ENCODE measurements at regions not wholly inside any gene's neighbourhood (a gene's known extent, or its start where the extent isn't known, plus 50 kb on each side); places are given as distances from the start of the nearest gene placed in this dataset.

GRCh38 chr17:73939806-73940205 is 263.7 kb upstream of the RPL38 start:
- TF ChIP-seq CTCF (IDR thresholded peaks at IDR 0.05) (no peak), TCF7L2 (IDR thresholded peaks at IDR 0.05; ENCODE audit: low read depth, low read length) (no peak), POLR2AphosphoS5 (IDR thresholded peaks at IDR 0.05; ENCODE audit: low read depth, low read length) (no peak)

All from Panc1 (cell line).